SW 1271 (cell line): ENCODE measurements at regions not wholly inside any gene's neighbourhood (a gene's known extent, or its start where the extent isn't known, plus 50 kb on each side); places are given as distances from the start of the nearest gene placed in this dataset.
A peak's percentile ranks its signal among the peaks of the same experiment; 100 is the strongest.
"Not testable (repeated sequence)": the region's sequence is repeated elsewhere in the genome, so short reads cannot be mapped to it uniquely, and the experiment has no call there.

Experiments used
- DNase-seq, 2 experiments: peaks; one replicate each; lab custom pipeline; 2025; lab: John Stamatoyannopoulos, UW

DNA sequence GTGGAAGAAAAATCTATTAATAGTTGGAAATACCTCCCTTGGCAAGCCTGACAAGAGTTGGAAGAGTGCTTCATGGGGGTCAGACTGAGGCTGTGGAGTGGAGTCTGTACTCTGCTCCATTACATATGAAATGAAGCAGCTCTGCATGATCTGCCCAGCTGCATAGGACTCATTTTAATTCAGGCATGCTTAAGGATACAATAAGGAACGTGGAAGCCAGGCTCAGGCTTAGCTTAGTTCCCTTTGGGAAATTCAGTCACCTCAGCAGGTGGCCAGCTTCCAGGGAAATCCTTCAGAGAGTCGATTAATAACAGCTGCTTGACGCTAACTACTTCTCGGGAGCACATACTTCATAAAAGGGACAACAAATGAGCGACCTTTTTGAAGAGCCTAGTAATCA lies 1672.9 kb upstream of the WWC1 start:
- DNase-seq: no peak

DNA sequence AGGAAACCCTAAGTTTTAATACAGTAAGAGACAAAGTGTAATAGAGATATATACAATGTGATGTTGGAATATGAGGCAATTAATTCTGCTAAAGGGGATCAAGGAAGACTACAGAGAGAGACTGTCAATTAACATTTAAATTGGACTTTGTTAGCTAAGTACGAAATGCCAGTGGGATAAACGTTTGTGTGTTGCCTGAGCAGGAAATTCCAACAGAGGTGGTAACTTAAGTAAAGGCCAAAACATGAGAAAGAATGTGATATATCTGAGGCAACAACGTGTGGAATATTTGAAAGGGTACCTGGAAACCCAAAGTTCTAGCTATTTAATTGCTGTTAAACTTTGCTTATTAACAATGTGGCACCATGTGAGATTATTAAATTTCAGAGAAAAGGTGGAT lies 1666.9 kb upstream of the WWC1 start:
- DNase-seq: no peak

DNA sequence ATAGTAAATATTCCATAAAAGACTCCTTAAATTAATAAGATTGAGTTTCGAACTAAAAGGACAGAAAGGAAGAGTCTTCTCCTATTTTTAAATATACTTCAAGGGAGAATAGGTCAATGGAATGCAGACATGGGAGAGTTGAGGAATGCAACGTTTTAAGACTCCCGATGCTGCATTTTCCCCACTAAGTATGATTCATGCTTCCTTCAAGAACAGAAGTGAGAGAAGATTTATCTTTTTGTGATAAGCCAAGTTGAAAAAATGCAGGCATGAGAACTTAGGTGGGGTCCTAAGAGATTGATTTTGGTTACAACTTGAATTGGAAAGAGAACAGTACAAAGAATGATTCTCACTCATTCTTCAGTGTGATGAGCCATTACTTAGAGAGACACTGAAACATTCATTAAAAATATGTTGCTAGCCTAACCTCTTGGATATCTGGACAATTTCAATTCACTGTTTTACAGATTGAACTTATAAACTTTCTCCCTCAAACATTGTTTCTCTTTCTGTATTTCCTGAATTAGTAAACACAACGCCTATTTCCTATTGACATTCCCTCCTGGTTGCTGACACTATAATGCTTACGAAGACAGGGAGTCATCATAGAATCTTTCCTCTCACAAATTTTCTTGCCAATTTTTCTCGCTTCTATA lies 1666.1 kb upstream of the WWC1 start:
- no peak for DNase-seq

DNA sequence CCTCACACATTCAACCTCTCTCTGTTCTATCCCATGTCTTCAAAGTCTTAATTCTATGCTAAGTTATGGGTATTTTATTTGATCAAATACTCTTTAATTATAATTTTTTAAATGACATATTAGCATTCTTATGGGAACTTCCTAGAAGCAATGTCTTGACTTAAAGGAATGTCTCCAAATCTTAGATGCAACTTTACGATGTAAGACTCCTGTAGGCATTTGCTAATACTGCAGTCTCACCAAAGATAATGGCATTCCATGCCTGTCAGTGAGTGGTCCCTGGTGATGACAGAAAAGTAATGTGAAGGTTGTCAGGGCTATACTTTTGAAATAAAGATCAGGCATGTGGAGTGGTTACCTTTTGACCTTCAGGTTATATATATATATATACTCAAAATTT lies 1654.2 kb upstream of the WWC1 start:
- DNase-seq: no peak

DNA sequence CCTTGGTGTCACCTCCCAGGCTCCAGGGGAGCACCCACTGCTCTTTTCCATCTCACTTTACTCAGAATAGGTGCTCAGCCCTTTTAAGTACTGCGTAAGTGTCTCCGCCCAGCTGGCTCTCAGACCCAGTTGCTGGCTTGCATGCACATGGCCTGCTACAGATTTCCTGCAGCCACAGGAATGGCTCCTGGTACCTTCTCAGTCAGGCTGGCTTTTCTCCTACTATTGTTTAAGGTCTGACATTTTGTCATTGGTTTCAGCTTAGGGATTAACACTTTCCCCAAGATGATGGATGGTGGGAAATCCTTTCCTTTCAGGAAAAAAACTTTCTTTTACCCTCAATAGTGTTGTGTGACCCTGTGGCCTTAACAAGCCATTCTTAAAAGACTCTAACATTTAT lies 1652.3 kb upstream of the WWC1 start:
- DNase-seq: no peak

DNA sequence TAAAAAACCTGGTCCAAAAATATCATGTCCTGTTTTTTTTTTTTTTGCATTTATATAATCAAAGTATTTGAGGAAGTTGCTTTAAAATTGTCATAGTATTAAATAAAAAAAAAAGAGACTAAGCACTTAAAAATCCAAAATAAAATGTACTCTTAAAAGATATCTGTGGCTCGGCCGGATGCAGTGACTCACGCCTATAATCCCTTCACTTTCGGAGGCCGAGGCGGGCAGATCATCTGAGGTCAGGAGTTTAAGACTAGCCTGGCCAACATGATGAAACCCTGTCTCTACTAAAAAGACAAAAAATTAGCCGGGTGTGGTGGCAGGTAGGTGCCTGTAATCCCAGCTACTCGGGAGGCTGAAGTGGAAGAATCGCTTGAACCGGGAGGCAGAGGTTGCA lies 1651.3 kb upstream of the WWC1 start:
- DNase-seq: not testable (repeated sequence)

DNA sequence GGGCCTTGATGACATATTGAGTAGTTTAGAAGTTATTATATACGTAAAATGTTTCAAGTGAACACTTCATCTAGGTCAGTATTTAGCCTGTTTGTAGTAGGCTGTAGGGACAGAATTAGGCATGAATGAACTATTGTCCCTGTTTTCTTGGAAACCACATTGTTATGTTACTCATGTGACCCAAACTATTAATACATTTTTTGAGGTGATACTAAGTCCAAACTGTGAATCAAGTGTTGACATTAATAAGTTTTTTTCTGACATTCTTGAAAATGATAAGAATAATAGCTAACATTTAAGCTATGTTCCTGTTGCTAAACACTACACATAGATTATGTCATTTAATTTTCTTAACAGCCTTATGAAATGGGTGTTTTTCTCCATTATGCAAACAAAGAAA lies 1642.7 kb upstream of the WWC1 start:
- no peak for DNase-seq

DNA sequence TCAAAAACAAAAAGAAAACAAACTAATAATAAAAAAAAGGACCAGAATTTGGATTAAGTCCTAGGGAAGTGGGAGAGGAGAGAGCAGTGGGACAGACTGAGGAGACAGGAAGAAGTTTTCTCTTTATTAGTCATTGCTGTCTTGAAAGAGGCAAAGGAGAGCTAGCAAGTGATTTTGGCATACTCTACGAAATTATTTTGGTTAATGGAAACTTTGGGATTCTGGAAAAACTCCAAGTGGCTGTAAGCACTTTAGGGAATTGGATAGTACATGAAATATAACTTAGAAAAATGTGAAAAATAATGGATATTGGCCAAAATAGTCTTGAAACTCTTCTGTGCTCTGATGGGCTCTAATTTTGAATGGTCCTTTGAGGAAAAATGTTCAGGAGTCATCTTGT lies 1641.8 kb upstream of the WWC1 start:
- no peak for DNase-seq

DNA sequence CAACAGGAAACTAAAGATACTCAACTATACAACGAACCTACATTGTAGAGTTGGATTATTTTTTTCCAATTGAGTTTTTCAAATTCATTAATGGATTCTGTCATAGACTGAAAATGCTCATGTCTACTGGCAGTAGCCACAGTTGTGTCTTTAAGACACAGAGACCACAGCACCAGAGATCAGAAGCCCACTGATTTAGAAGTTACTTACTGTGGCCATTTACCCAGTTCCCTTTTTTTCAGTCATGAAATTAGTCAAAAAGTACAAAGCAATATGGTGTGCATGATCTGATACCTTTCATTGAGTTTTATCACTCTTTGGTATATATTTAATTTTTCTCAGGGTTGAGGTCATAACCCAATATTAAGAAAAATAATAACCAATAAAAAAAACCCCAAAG lies 1640.2 kb upstream of the WWC1 start:
- no peak for DNase-seq

DNA sequence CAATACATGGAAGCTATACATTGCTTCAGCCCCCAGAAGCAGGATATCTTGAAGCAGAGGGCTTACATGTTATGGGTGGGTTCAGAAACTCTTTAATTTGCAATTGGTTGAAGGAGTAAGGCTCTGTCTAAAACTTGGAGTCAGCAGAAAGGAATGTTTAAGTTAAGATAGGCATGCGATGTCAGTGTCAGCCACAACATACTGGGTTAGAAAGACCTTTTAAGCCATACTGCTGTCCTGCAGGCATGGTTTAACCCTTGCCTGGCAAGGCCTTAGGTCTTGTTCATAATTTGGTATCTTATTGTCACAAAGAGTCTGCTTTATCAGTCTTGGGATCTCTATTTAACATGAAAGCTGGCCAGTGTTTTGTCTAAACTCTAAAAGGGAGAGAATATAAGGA lies 1619.6 kb upstream of the WWC1 start:
- DNase-seq: no peak

DNA sequence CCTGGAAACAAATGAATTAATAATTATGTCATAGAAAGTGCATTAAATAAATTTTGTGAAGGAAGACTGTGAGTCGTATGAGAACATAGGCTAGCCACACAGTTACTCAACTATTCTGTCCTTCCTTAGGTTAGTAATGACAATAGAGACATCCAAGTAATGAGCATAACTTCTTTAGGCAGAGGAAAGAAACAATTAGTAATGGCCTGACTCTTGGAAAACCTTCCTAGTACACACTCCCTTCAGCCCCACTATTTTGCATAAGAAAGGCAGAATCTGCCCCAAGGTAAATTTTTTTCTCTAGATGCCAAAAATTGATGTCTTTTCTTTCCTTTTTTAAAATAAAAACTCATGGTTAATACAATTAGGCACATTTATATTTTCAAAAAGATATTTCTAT lies 1619.0 kb upstream of the WWC1 start:
- DNase-seq: no peak

DNA sequence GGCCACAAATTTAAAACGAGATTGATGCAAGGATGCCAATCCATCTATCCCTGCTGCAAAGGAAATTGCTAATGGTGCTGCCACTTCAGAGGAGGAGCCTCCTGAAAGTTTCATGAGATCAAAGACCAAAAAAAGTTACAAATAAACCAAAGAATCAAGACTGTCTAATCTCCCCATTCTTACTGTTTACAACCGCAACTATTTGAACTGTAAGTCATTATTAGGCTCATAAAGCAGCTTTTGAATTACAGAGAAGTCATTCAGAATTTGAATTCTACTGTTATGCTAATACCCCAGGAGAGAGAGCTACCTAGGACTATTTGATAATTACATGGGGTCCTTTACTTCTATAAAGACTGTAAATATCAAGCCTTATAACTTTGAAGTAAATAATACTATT lies 1613.6 kb upstream of the WWC1 start:
- DNase-seq: no peak

DNA sequence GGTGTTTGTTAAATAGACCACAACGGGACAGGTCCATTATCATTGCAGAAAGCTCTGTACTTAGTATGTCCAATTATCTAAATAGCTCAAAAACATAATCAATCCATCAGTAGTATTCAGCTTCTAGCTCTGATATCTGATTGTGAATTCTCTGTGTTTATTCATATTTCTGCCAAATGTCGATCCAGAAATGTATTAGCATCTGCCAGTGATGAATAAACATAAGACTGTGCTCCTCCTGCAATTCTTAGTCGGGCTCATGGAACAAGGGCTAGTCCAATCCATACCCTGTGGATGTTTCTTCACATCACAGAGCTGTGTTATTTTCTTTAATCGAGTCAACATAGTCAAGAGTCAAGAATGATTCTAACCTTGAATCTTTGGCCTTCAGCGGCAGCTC lies 1612.1 kb upstream of the WWC1 start:
- DNase-seq: no peak

DNA sequence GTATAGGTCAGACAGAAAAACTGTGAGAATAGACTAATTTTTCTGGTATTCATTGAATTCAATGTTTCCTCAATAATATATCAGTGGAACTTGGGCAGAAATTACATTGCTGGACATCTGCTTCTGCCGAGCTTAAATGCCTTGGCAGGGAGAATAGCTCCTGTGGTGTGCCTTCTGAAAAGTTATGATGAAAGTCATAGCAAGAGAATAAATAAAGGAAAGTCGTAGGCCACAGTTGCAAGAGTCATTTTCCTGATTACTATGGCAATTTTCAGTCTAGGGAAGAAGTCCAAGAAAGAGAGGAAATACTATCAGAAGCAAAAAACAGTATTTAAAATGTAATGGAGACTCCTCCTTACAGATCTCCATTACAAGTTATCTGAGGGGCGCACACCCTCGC lies 1596.1 kb upstream of the WWC1 start:
- DNase-seq: no peak

DNA sequence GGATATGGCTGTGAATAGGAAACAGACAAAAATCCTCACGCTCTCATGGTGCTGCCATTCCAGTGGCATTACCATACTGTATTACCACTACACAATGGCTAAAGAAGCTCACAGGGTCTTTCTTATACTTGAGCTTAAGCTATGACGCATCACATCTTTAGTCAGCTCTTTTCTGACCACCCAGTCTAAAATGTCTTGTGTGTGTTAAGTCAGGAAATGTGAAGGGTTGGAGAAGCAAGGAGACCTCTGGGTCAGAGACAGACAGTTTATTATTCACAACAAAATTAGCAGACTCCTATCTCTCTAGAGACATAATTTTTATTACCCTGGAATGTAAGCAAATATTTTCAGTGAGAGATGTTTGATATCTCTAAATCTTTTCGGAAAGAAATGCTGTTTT lies 1583.2 kb upstream of the WWC1 start:
- DNase-seq: no peak

DNA sequence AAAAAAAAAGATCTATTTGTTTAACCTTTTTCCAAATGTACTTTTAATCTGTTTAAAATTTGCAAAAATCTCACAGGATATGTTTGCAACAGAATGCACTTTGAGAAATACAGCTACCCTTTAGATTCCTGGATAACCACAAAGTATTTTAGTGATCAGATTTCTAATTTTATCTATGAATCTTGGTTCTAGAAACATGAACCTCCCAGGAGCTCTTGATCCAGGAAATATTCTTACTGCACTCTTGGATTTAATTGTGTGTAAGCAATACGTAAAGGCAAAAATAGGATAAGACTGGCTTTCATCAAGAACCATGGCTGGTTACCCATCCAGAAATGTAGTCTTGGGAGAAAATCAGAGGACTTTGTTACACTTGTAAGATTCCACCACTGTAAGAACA lies 1581.8 kb upstream of the WWC1 start:
- no peak for DNase-seq

DNA sequence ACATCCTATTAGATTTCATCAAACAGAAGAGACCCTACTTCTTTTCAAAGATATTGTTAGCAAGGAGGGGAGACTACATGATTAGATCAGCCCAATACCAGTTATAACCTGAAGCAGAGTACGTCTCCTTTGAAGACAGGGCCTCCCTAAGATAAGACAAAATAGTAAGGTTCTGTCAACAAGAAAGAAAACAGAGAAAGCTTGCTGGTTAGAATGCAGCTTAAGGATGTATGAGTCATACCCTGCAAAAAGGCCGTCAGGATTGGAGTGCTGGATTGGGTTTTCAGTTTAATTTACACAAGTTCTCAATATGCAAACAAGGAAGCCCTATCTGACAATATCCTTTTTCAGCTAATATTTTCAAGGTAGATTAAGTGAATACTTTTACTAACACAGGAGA lies 1581.2 kb upstream of the WWC1 start:
- DNase-seq: no peak

DNA sequence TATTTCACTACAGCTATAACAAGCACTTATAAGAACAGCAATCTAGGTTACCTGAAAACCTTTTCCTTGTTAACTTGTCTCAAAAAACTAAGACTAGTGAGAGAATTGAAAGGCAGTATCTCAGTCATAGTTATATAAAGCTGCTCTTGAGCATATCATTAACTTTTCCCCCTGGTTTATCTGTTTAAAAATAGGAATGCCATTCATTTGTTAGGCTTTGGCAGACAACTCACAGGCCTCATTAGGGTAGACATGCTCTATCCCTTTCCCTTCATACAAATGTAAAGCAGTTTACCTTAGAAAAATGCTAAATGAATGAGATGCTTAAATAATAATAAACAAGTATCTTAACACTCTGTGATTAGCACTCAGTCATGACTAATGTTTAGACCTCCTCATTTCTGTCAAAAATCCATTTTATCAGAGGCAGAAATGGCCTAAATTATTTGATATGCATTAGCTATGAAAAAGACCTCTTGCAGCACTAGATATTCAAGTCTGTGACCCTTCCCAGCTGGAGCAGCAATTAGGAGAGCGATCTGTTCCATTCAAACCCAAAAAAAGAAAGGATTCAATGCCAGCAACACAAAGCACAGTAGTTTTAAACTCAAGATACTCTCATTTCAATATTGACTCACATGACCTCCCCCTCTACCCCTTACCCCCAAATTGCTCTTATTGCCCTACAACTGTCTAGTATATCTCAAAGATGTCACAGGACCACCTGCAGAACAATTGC lies 1578.8 kb upstream of the WWC1 start:
- no peak for DNase-seq

DNA sequence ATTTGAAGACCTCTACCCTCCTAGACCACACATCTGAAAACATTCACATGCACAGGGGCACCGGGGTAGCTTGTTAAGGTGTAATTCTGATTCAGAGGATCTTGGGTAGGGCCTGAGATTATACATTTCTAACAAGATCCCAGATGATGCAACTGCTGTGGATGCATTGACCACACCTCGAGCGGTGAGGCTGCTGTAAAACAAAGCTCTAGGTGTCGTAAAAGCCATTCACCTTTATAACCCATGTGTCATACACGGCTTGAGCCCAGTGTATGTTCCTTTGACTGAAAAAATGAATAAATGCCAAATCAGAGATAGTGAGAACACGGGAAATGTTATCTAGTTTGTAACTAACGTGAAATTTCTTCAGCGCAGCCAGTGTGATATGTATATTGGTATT lies 1578.2 kb upstream of the WWC1 start:
- no peak for DNase-seq

DNA sequence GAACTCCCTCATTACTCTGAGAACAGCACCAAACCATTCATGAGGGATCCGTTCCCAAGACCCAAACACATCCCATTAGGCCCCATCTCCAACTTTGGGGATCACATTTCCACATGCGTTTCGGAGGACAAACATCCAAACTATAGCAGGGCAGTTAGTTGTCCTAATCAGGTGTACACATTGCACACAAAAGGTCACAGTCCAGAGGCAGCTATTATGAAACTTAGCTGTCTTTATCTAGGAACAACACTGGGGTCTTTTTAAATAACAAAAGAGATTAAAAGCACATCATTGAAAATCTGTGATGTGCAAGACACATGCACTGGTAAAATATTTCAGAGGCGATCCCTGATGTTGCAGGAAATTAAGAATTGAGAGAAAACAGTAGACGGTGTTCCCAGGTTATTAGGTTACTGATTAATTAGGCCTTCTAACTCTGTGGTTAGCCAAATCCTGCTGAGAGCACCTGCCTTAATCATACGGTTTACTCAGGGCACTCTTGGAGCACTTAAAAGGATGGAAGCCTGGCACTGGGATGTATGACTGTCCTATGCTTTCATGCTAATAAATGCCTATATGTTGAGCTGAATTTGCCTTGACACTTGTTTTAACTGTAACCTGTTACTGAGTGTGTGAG lies 1574.5 kb upstream of the WWC1 start:
- no peak for DNase-seq

DNA sequence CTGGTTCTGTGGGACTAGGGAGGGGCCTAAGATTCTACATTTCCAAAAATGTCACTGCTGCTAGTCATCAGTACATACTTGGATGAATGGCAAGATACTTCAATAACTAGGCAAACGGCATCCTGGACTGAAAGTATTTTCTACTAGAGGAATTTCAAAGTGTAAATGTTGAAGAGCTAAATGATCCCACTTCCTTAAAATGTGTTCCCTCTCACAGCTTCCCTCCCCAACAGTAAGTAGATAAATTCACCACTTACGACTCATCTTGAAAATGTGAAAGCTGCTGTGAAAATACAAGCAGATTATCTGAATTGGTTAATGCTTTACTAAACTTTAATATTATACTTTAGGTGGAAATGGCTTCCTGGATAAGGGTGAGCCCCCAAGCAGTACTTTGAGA lies 1571.5 kb upstream of the WWC1 start:
- no peak for DNase-seq

DNA sequence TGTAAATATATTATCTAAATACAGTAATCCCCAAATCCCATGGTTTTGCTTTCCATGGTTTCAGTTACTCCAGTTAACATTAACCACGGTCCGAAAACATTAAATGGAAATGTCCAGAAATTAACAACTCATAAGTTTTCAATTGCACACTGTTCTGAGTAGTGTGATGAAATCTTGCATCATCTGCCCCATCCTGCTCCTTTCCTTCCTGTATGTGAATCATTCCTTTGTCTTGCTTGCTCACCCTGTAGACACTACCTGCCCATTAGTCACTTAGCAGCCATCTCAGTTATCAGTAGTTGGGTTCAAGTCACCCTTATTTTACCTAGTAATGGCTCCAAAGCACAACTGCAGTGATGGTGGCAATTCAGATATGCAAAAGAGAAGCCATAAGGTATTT lies 1568.5 kb upstream of the WWC1 start:
- DNase-seq: peak; percentile 29 to 41

DNA sequence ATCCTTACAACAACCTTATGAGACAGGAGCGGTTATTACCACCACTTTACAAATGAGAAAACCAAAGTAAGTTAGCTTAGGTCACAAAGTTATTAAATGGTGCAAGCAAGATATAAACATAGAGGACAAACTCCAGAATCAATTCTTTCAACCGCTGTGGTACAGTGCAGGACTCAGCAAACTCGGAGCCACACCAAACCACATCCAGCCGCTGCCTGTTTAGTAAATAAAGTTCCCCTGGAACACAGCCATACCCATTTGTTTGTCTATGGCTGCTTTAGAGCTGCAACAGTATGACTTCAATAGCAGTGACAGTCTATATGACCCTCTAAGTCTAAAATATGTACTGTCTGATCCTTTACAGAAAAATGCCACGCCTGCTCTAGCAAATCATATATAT lies 1567.2 kb upstream of the WWC1 start:
- no peak for DNase-seq

DNA sequence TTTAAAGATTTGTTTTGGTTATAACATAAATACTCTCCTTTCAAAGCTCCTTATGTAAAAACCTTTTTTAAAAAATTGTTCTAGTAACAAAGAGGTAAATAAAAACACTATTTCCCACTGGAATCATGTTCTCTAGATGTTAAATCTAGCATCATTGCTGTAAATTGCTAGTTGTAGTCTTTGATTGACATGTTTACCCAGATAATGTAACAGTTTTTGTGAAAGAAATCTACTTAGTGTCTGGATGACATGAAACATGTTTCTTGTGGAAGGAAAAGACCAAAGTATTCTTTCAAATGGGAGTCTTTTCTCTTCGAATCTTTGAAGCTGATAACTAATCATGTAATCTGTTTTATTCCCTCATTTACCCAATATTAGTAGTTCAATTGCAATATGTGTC lies 1565.9 kb upstream of the WWC1 start:
- no peak for DNase-seq
